HG03354 (cell line): ENCODE measurements at regions not wholly inside any gene's neighbourhood (a gene's known extent, or its start where the extent isn't known, plus 50 kb on each side); places are given as distances from the start of the nearest gene placed in this dataset.
A peak's percentile ranks its signal among the peaks of the same experiment; 100 is the strongest.

ENCODE experiments used
- ATAC-seq: cut with Tn5 transposase; IDR thresholded peaks from one replicate; pipeline ENCODE4 v1.9.1; 2021; ENCODE audit warnings: mild to moderate bottlenecking; ENCODE audit not compliant: unreplicated experiment, poor library complexity, severe bottlenecking

DNA sequence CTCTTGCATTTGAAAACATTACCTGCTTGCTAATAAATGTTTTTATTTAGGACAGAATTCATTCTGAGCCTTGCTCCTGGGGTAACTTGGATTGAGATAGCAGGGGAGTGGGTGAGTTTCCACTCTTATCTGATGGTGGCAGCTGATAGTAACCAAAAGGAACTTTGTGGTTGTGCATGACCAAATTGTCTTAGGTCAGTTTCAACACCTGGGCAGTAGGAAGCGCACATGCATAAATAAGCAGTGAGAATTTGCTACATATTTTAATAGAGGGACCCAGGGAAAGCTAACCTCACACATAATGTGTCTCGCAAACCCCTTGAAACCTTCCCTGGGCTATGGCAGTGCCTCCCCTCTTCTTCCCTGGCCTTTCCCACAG is 65.4 kb upstream of the XCR1 start:
- peak; percentile 48 for ATAC-seq

DNA sequence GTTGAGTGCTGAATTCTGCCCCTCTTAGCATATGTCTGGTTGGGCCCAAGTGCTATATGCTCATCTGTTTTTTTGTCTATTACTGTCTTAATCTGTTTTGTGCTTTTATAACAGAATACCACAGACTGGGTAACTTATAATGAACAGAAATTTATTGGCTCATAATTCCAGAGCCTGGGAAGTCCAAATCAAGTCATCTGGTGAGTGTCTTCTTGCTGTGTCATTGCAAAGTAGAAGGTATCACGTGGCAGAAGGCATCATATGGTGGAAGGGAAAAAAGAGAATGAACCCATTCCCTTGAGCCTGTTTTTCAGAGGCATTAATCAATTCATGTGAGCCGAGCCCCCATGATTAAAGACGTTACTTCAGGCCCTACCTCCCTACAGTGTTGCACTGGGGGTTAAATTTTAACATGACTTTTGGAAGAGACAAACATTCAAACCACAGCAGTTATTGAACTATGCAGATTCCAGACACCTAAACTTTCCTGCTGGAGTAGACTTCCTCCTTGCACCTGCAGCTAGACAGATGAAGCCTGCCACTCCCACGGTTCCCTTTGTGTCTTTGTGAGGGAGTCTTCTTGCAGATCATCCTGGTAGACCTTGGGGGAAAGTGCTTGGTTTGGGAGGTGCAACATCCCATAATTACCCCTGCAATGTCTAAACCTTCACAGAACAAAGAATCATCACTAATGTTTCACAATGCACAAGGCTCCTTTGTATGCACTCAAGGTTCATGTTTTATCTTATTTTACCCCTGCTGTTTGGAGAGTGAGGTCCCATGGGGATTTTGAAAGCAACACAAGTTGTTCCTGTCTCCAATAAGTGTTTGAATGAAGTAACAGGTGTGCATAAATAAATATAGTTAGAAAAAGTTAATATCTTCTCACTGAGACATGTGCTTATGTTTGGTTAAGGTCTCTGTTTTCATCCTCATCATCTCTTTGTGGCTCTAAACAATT is 64.7 kb upstream of the XCR1 start:
- ATAC-seq: peak; percentile 21

DNA sequence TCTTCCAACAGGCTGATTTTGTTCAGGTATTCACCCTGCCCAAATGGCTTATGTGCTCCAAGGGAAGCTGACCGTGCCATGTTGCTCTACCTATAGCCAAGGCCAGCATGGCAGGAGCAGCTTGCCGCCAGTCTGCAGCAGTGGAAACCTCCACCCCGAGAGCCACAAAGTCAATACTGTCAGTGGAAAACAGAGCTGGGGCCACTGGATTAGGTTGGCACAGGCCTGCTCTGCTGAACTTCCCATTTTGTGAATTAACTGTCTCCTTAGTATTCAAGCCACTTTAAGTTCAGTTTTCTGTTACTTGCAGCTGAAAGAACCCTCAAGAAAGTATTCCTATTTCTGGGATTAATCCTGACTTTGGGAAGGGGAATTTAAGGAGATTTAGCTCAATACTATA is 63.8 kb upstream of the XCR1 start:
- no peak for ATAC-seq

DNA sequence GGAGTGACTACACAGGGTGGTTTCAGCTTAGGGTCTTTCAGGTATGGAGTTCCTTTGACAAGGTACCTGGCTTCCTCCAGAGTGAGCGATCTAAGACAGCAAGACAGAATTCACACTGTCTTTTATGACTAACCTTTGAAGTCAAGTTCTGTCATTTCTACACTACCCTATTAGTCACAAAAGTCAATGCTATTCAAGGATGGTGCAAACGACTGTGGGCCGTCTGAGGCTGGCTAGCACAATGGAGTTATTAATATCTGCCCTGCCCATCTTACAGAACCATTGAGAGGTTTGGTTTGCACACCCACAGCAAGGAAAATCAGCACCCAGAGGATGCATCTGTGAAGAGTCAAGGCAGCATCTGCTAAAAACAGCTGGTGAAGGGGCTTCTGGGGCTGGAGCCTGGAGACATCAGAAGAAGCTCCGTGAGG is 62.9 kb upstream of the XCR1 start:
- ATAC-seq: no peak

DNA sequence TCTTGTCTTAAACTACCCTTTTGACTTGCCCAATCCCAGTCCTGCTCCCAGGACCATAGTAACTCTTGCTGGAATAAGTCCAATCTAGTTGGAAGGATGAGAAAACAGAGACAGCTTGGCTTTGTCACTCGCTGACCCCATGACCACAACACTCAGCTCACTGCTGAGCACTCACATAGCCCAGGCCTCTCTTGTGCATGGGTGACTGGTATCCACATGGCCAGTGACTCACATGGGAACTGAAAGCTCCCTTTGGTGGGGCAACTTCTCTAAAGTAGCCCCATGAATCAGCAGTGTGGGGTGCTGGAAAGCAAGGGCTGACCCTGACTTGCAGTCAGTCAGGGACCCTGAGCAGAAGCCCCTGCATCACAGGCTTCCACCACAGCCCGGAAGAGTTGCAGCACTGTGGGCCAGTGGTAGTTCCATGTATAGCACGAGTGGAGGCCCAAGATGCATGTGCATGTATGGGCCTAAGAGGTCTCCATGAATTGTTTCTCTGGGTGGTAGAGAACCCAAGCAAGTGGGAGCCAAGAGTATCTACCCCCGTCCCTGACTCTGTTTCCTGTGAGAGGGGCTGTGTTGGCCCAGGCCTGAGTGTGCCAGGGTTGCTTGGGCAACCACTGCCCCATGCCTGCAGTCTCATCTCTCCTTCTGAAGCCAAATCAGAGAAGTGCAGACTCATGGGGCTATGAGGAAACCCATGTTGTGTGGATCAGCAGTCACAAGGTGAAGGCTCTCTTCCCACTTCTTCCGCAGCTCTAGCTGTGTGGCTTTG is 62.1 kb upstream of the XCR1 start:
- no peak for ATAC-seq

DNA sequence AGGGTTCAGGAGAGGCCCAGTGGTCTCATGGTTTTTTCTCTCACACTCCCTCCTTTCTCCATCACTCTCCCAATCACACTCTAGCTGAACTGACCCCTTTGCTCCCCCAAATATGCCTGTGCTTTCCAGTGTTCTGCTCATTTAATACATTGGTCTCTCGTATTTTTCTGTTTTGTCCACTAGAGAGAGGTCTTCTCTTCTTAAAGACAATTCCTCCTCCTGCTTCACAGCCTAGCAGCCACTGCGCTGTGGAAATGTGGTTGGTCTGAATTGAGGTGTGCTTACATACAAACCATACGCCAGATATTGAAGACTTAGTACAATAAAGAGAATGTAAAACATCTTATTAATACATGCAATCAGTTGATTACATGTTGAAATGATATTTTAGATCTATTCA is 60.6 kb upstream of the XCR1 start:
- no peak for ATAC-seq

DNA sequence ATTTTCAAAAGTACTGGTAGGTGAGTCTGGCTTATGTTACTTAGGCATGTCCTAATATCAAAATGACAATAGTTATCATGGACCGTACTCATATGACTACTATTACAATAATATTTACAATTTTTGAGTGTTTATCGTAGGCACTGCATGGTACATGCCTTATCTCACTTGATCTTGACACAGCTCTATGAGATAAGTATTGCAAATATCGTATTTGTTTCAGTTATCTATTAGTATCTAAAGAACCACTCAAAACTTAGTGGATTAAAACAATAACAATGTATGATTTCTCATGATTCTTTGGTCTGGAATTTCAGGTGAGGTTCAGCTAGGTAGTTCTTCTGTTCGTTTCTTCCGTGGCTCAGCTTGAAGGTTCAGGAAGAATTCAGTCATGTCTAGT is 59.7 kb upstream of the XCR1 start:
- ATAC-seq: no peak

DNA sequence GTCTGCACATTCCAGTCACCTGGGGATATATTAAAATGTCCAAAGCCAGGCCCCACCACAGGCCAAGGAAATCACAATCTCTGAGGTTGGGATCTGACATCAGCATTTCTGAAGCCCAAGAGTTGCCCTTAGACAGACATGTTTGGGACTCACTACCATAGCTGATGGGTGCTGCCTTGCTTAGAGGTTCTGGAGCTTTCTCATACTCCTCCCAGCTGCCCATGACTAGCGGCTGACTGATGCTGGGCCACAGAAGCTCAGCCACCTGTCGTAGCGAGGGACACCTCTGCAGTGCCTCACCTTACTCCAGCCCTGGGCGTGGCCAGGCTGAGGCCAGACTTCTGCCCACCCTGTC is 58.8 kb upstream of the XCR1 start:
- ATAC-seq: no peak

DNA sequence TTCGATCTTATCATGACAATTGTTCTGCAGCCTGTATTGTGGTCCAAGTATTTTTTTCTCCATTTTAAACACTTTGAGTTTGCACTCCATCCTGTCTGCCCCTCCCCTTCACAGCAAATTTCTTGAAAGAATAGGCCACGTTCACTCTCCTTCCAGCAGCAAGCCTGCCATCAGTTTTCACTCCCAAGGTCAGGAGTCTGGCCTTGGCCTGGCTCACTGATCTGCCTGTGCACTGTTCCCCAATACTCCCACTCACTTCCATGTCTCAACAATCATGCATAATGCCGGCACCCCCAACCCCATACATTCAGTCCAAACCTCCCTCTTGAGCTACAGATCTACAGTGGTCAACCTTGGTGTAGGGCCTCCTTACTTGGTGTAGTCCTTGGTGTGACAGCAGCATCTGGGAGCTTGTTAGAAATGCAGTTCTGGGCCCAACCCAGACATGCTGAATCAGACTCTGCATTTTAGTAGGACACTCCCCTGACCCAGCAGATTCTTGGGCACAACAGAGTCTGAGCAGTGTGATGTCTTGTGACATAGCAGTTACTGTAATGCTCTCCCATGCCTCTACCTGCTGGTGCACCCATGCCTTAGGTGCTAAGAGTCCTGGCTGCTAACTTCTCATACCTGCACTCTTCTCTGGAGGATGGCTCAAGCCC is 58.3 kb upstream of the XCR1 start:
- no peak for ATAC-seq

DNA sequence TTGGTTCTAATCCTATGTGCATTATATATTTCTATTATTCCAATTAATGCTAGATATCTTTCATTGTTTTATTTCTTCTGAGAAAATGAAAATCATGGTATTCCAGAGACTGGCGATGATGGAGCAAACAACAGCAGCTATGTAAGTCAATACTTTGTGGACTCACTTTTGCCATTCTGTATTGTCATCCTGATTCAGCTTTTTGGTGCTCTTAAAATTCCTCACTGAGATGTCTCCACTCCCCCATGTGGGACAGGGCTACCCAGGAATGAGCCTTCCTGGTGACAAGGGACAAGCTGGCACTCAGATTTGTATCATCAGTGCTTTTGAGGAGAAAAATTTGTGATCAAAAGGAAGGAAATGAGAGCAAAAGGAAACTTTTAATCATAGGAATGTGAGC is 56.7 kb upstream of the XCR1 start:
- ATAC-seq: no peak

DNA sequence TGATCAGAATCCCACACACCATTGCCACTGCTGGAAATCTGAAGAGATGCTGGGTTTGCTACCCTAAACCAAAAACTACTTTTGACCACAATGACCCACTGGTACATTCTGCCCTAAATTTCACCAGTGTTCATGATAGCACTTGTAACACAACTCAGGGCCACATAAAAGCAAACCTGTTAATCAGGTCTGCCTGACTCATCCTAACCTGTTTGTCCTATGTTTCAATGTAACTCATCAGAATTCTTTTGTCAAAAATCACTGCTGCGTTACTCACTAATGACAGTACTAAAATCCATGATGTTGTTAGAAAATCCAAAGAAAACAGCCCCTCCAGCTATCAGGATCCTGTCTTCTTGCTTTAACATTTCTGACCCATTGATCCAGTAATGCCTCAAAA is 55.6 kb upstream of the XCR1 start:
- no peak for ATAC-seq

DNA sequence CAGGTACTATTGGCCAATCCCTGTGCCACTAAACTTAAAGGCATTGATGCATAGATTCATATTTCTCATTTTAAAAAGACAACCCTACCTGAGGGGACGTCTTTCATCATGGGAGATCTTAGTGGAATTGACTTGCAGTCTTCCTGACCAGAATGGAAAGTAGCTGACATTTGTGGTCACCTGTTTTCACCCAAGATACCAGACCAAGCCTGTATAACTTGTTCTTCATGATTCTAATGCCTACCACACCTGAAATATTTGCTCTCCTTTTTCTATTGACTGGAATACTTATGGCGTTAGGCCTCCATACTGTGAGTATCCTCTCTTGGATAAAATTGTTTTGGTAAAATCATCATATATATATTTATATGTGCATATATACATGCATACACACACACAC is 54.7 kb upstream of the XCR1 start:
- ATAC-seq: no peak

DNA sequence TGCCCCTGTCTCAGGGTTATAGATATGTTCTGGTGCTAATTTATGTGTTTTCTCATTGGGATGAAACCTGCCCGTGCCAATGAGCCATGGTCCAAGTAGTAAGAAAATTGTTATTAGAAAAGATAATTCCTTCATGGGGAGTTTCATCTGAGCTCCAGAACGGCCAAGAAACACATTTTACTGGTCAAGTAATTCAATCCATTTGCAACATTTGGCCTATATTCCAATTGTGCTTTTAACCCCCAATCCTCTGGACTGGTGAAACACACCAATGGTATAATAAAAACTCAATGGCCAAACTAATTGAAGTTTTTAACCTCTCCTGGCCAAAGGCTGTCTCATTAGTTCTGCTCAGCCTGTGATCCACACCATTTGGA is 53.7 kb upstream of the XCR1 start:
- ATAC-seq: no peak

DNA sequence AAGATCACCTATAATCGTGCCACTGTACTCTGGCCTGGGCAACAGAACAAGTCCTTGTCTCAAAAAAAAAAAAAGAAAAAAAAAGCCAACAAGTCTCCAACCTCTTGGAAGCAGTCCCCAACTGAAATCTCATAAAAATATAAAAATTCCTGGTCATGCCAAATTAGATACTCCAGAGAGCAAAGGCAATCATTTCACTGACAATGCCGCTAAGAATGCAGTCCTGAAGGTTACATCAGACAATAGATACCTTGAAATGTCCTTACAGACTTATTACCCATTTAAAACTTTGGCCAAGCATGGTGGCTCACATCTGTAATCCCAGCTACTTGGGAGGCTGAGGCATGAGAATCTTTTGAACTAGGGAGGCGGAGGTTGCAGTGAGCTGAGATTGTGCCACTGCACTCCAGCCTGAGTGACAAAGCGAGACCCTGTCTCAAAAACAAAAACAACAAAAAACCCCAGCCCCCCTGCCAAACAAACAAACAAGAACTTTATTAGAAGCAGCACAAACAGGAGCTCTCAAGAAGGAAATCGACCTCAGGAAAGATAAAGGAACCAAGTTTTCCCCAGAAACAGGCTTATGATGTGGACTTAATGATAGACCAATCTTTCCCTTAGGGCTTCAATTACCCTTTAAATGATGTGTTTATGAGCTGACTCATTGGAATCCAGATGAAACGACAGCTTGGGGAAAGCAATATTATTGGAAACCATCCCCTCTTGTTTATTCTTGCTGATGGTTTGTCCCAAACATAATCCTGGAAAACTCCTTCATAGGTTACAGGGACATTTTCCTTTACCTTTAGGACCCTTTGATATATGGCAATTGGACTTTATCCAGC is 53.1 kb upstream of the XCR1 start:
- ATAC-seq: no peak

DNA sequence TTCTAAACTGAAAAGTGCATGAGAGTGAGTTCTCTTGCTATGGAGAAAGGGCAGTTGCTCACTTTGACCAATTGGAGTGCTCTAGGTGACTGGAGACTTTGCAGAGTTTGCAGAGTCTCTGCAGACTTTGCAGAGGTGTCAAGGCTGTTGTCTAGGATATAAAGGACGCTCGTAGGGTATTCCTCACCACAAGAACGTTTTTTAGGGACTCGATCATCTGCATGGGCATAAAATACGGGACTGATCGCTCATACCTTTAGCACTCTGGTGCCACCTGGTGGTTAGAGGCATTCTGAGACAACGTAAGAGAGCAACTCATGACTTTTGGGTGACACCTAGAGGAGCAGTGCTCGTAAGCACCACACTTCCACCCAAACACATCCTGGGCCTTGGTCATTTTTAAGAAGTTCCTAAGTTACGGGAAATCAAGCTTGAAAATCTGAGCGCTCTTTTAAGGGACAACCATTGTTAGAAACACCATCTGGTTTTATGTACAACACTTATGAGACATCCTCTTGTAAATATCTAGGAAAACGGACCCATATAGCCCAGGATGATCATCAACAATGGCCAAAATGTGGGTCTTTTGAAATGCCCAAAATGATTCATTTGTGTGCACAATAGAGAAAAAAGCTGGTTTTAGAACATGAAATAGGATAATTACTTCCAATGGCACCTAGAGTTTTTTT is 51.6 kb upstream of the XCR1 start:
- peak; percentile 83 for ATAC-seq
